ENCODE measurements at regions not wholly inside any gene's neighbourhood (a gene's known extent, or its start where the extent isn't known, plus 50 kb on each side); places are given as distances from the start of the nearest gene placed in this dataset.

DNA sequence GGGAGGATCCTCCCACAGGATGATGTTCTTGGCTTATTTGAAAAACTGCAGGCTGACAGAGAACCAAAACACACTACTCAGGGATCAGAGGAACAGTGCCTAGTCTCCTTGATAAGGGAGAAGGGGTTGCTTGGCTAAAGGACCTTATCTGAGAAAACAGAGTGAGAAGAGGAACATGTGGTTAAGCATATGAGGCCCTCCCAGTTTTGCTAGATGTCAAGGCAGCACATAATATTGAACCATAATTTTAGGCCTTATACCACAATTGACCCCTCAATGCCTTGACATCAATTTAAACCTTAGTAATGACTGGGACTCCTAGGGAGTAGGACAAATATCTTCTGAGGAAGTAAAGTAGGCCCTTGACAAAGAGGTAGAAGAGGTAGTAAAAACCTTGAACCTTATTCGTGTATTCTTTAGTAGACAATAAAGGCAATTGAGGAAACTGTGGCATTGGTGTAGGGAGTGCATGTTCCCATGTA, 79.3 kb downstream of the TEX13C start:
- H3K4me3 ChIP-seq: no peak overlapping the region
- 36 to 73% (median 64%) methylated on average over 1 of the region's 1 CpG for WGBS, 5 donors
- no peak for DNase-seq
- no peaks in the 10 kb centered on the region for H3K27me3 ChIP-seq (replicated peaks in 1 of 7)
- H3K36me3 ChIP-seq: no peaks in the 10 kb centered on the region
- H3K27ac ChIP-seq: no peak overlapping the region
- H3K9me3 ChIP-seq: no peaks in the 10 kb centered on the region
- intact Hi-C loops (cut with DNase I; ENCODE audit: low total_unique reads): no loop called here
- TF ChIP-seq POLR2AphosphoS5 (IDR thresholded peaks at IDR 0.05) (no peak), POLR2A (IDR thresholded peaks at IDR 0.05) (no peak)
- TF ChIP-seq, protein P1, sequence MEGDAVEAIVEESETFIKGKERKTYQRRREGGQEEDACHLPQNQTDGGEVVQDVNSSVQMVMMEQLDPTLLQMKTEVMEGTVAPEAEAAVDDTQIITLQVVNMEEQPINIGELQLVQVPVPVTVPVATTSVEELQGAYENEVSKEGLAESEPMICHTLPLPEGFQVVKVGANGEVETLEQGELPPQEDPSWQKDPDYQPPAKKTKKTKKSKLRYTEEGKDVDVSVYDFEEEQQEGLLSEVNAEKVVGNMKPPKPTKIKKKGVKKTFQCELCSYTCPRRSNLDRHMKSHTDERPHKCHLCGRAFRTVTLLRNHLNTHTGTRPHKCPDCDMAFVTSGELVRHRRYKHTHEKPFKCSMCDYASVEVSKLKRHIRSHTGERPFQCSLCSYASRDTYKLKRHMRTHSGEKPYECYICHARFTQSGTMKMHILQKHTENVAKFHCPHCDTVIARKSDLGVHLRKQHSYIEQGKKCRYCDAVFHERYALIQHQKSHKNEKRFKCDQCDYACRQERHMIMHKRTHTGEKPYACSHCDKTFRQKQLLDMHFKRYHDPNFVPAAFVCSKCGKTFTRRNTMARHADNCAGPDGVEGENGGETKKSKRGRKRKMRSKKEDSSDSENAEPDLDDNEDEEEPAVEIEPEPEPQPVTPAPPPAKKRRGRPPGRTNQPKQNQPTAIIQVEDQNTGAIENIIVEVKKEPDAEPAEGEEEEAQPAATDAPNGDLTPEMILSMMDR (IDR thresholded peaks at IDR 0.05 in 8 of 11, conservative IDR thresholded peaks at IDR 0.05 in 3 of 11): no peak
- no peaks in the 10 kb centered on the region for H3K4me1 ChIP-seq

DNA sequence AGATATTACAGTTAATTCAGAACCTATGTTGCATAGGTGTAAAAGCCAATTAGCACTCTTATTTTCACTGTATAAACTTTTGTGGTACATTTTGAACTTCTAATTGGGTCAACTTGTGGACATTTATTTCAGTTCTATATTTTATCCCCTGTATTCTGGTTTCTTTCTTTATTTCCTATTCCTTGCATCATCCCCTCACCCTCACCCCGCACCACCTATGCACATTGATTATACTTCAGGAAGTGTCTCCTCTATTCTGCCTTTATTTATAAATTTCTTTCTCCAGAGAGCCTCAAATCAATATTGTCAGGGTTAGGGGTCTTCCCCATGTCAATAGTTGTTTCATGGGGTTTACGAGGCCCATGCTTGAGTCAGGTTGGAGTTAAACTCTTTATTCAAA, 83.1 kb downstream of the TEX13C start:
- Histone ChIP-seq H3K4me3 (no peak overlapping the region), H3K27me3 (replicated peaks in 1 of 7) (no peaks in the 10 kb centered on the region), H3K4me1 (no peaks in the 10 kb centered on the region), H3K9me3 (peaks cover 0 to 4% (median 0%) of the 10 kb centered on the region in 8 donors), H3K36me3 (no peaks in the 10 kb centered on the region), H3K27ac (no peak overlapping the region)
- DNase-seq: no peak
- TF ChIP-seq, protein P1 (IDR thresholded peaks at IDR 0.05 in 8 of 11, conservative IDR thresholded peaks at IDR 0.05 in 3 of 11): no peak
- no peak for TF ChIP-seq POLR2AphosphoS5 (IDR thresholded peaks at IDR 0.05)
- TF ChIP-seq POLR2A (IDR thresholded peaks at IDR 0.05): no peak
- intact Hi-C loops (cut with DNase I; ENCODE audit: low total_unique reads): no loop called here
- WGBS, 5 donors: 85 to 93% (median 86%) methylated on average over 2 of the region's 2 CpGs

DNA sequence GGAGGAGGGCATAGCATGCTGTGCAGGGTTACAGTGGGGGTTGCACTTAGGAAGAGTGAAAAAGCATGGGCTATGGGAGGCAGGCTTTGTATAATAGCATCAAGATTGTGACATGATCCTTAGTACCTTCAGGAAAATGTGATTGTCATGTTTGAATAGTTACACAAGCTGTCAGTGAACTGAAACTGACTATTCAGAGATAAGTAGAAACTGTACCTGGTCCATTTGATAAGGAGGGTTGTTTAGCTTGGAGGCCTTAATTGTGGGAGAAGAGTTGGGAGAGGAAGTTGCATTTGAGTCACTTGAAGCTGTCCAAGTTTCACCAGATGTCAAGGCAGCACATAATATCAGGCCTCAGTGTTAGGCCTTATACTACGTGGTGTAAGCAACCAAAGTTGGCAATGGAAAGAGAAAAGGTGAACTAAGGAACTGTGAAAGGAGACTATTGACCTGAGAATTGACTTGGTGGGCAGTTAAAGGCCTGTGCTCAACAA, 85.0 kb downstream of the TEX13C start:
- WGBS, 5 donors: 0 to 80% (median 55%) methylated on average over 1 of the region's 1 CpG
- no peaks in the 10 kb centered on the region for H3K27me3 ChIP-seq (replicated peaks in 1 of 7)
- no peak overlapping the region for H3K27ac ChIP-seq
- TF ChIP-seq, protein P1 (IDR thresholded peaks at IDR 0.05 in 8 of 11, conservative IDR thresholded peaks at IDR 0.05 in 3 of 11): no peak
- TF ChIP-seq POLR2A (IDR thresholded peaks at IDR 0.05) (no peak), POLR2AphosphoS5 (IDR thresholded peaks at IDR 0.05) (no peak)
- intact Hi-C loops (cut with DNase I; ENCODE audit: low total_unique reads): no loop called here
- DNase-seq: no peak
- no peaks in the 10 kb centered on the region for H3K4me1 ChIP-seq
- H3K36me3 ChIP-seq: no peaks in the 10 kb centered on the region
- peaks cover 0 to 10% (median 0%) of the 10 kb centered on the region in 8 donors for H3K9me3 ChIP-seq
- H3K4me3 ChIP-seq: no peak overlapping the region

DNA sequence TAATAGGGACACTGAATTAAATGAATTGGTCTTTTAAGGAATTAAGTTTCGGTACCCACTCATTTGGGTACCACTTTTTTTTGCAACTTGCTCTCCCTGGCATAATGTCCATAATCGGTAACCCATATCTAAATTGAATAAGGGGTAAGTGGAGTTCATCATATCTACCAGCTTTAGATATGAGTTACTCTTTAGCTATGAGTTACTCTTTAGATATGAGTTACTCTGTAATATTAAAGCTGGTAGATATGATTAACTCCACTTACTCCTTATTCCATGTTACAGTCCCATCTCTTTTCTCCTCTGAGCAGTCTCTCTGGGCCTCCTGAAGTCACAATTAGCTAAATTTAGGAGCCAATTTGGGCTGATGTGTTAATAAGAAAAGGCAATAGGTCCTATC, 85.7 kb downstream of the TEX13C start:
- Histone ChIP-seq H3K4me3 (no peak overlapping the region), H3K9me3 (peaks cover 0 to 10% (median 0%) of the 10 kb centered on the region in 8 donors), H3K36me3 (no peaks in the 10 kb centered on the region), H3K27ac (no peak overlapping the region), H3K4me1 (no peaks in the 10 kb centered on the region), H3K27me3 (replicated peaks in 1 of 7) (no peaks in the 10 kb centered on the region)
- no peak for TF ChIP-seq POLR2A (IDR thresholded peaks at IDR 0.05)
- TF ChIP-seq, protein P1 (IDR thresholded peaks at IDR 0.05 in 8 of 11, conservative IDR thresholded peaks at IDR 0.05 in 3 of 11): no peak
- no peak for TF ChIP-seq POLR2AphosphoS5 (IDR thresholded peaks at IDR 0.05)
- intact Hi-C loops (cut with DNase I; ENCODE audit: low total_unique reads): no loop called here
- 68 to 95% (median 80%) methylated on average over 2 of the region's 2 CpGs for WGBS, 5 donors
- DNase-seq: no peak

All from spleen (tissue), 11 donors.